ENCODE measurements at regions not wholly inside any gene's neighbourhood (a gene's known extent, or its start where the extent isn't known, plus 50 kb on each side); places are given as distances from the start of the nearest gene placed in this dataset.

GRCh38 chr15:38687775-38688495 is 123.3 kb upstream of the RASGRP1 start:
- no peak for TF ChIP-seq CTCF (IDR thresholded peaks at IDR 0.05; ENCODE audit: low read depth, low read length, missing control alignments)
- H3K4me3 ChIP-seq (ENCODE audit: low read depth, low read length) = no peak overlapping the region
- DNase-seq (ENCODE audit: low read depth) = no peak

GRCh38 chr15:38688761-38689160 is 124.1 kb upstream of the RASGRP1 start:
- TF ChIP-seq CTCF (IDR thresholded peaks at IDR 0.05; ENCODE audit: low read depth, low read length, missing control alignments) = no peak
- no peak overlapping the region for H3K4me3 ChIP-seq (ENCODE audit: low read depth, low read length)
- DNase-seq (ENCODE audit: low read depth) = no peak

GRCh38 chr15:38689522-38689921 is 124.9 kb upstream of the RASGRP1 start:
- DNase-seq (ENCODE audit: low read depth) = no peak
- H3K4me3 ChIP-seq (ENCODE audit: low read depth, low read length) = no peak overlapping the region
- no peak for TF ChIP-seq CTCF (IDR thresholded peaks at IDR 0.05; ENCODE audit: low read depth, low read length, missing control alignments)

GRCh38 chr15:38690216-38690615 is 125.6 kb upstream of the RASGRP1 start:
- DNase-seq (ENCODE audit: low read depth) = no peak
- TF ChIP-seq CTCF (IDR thresholded peaks at IDR 0.05; ENCODE audit: low read depth, low read length, missing control alignments) = no peak
- H3K4me3 ChIP-seq (ENCODE audit: low read depth, low read length) = no peak overlapping the region

GRCh38 chr15:38690719-38691332 is 126.2 kb upstream of the RASGRP1 start:
- peak; percentile 86 for TF ChIP-seq CTCF (IDR thresholded peaks at IDR 0.05; ENCODE audit: low read depth, low read length, missing control alignments)
- no peak overlapping the region for H3K4me3 ChIP-seq (ENCODE audit: low read depth, low read length)
- peak; percentile 64 for DNase-seq (ENCODE audit: low read depth)

- no peak for TF ChIP-seq CTCF (IDR thresholded peaks at IDR 0.05; ENCODE audit: low read depth, low read length, missing control alignments)
- H3K4me3 ChIP-seq (ENCODE audit: low read depth, low read length) = no peak overlapping the region
- DNase-seq (ENCODE audit: low read depth) = no peak
Observed at GRCh38 chr15:38691377-38691776, 126.8 kb upstream of the RASGRP1 start.
